ENCODE measurements at regions not wholly inside any gene's neighbourhood (a gene's known extent, or its start where the extent isn't known, plus 50 kb on each side); places are given as distances from the start of the nearest gene placed in this dataset.

- no peak for DNase-seq (ENCODE audit: low read depth)
Measured at GRCh38 chr3:14336749-14337598, 65.4 kb upstream of the SLC6A6 start.

- no peak for DNase-seq (ENCODE audit: low read depth)
Measured at GRCh38 chr3:14337828-14338227, 64.6 kb upstream of the SLC6A6 start.

- DNase-seq (ENCODE audit: low read depth) = no peak
Measured at GRCh38 chr3:14338242-14338641, 64.2 kb upstream of the SLC6A6 start.

- no peak for DNase-seq (ENCODE audit: low read depth)
Measured at GRCh38 chr3:14338898-14339458, 63.4 kb upstream of the SLC6A6 start.

- no peak for DNase-seq (ENCODE audit: low read depth)
Measured at GRCh38 chr3:14340960-14341708, 61.3 kb upstream of the SLC6A6 start.

- DNase-seq (ENCODE audit: low read depth) = no peak
Measured at GRCh38 chr3:14343338-14344112, 58.9 kb upstream of the SLC6A6 start.

- DNase-seq (ENCODE audit: low read depth) = no peak
Measured at GRCh38 chr3:14344351-14344750, 58.1 kb upstream of the SLC6A6 start.

- no peak for DNase-seq (ENCODE audit: low read depth)
Measured at GRCh38 chr3:14345496-14346150, 56.8 kb upstream of the SLC6A6 start.

- DNase-seq (ENCODE audit: low read depth) = no peak
Measured at GRCh38 chr3:14346191-14346590, 56.2 kb upstream of the SLC6A6 start.

GRCh38 chr3:14346642-14347041 lies 55.8 kb upstream of the SLC6A6 start:
- DNase-seq (ENCODE audit: low read depth) = no peak

GRCh38 chr3:14347110-14347509 lies 55.3 kb upstream of the SLC6A6 start:
- no peak for DNase-seq (ENCODE audit: low read depth)

- no peak for DNase-seq (ENCODE audit: low read depth)
Measured at GRCh38 chr3:14351617-14352001, 50.8 kb upstream of the SLC6A6 start.

- DNase-seq (ENCODE audit: low read depth) = no peak
Measured at GRCh38 chr3:14352002-14352627, 50.3 kb upstream of the SLC6A6 start.

Data from HS-27A (cell line).